Neural cell (in vitro differentiated cells): ENCODE measurements at regions not wholly inside any gene's neighbourhood (a gene's known extent, or its start where the extent isn't known, plus 50 kb on each side); places are given as distances from the start of the nearest gene placed in this dataset.

ENCODE experiments used
- H2AFZ ChIP-seq: fragments of 200-600, 300-800 bp; sonication (generic), shearing (Covaris generic); 2 replicates; pipeline ENCODE4 v1.6.0; 2014; ENCODE audit warnings: low read depth, mild to moderate bottlenecking, antibody characterized with exemption, low read length, moderate library complexity
- H3F3A ChIP-seq: fragments of 200-600 bp; shearing (Covaris generic); 2 replicates; pipeline ENCODE4 v1.6.1; 2016; ENCODE audit warnings: mild to moderate bottlenecking, moderate library complexity, mixed read lengths, antibody characterized with exemption, low read length; ENCODE audit not compliant: insufficient read depth, poor library complexity, severe bottlenecking
- H3K27ac ChIP-seq: fragments of 200-600, 300-800 bp; sonication (generic), shearing (Covaris generic); 2 replicates; pipeline ENCODE4 v1.5.1; 2014; ENCODE audit warnings: mild to moderate bottlenecking, low read length, moderate library complexity
- H3K27me3 ChIP-seq: fragments of 300-800, 200-600 bp; sonication (generic), shearing (Covaris generic); 2 replicates; pipeline ENCODE4 v1.6.0; 2014; ENCODE audit warnings: mild to moderate bottlenecking, low read depth, low read length, moderate library complexity; ENCODE audit not compliant: insufficient read depth
- H3K36me3 ChIP-seq: fragments of 300-800, 200-600 bp; sonication (generic), shearing (Covaris generic); 2 replicates; pipeline ENCODE4 v1.5.1; 2014; ENCODE audit warnings: mild to moderate bottlenecking, antibody characterized with exemption, low read length, moderate library complexity; ENCODE audit not compliant: insufficient read depth
- H3K4me2 ChIP-seq: fragments of 300-800, 200-600 bp; sonication (generic), shearing (Covaris generic); 2 replicates; pipeline ENCODE4 v1.6.0; 2014; ENCODE audit warnings: mild to moderate bottlenecking, low read length
- H3K4me3 ChIP-seq: fragments of 300-800, 200-600 bp; sonication (generic), shearing (Covaris generic); 2 replicates; pipeline ENCODE4 v1.5.1; 2014; ENCODE audit warnings: mild to moderate bottlenecking, low read length, moderate library complexity
- H3K79me2 ChIP-seq: fragments of 200-600 bp; shearing (Covaris generic); replicated peaks from 2 replicates; pipeline ENCODE4 v1.6.0; 2014; ENCODE audit warnings: mild to moderate bottlenecking, low read length, moderate library complexity; ENCODE audit not compliant: insufficient read depth
- H3K9ac ChIP-seq: fragments of 300-800, 200-600 bp; sonication (generic), shearing (Covaris generic); 2 replicates; pipeline ENCODE4 v1.6.1; 2016; ENCODE audit warnings: mild to moderate bottlenecking, low read length, mixed read lengths
- H3K9me2 ChIP-seq: fragments of 200-600 bp; shearing (Covaris generic); 2 replicates; pipeline ENCODE4 v1.6.1; 2016; ENCODE audit warnings: mild to moderate bottlenecking, low read length, mixed read lengths; ENCODE audit not compliant: insufficient read depth
- H3K9me3 ChIP-seq: fragments of 200-600, 300-800 bp; sonication (generic), shearing (Covaris generic); 2 replicates; pipeline ENCODE4 v1.6.1; 2016; ENCODE audit warnings: mild to moderate bottlenecking, mixed run types, low read length, moderate library complexity, mixed read lengths
- H4K20me1 ChIP-seq: fragments of 200-600 bp; shearing (Covaris generic); 2 replicates; pipeline ENCODE4 v1.6.1; 2016; ENCODE audit warnings: mild to moderate bottlenecking, mixed run types; ENCODE audit not compliant: insufficient read depth
- EP300 ChIP-seq: fragments of 450-650 bp; conservative IDR thresholded peaks from 2 replicates; pipeline ENCODE4 v1.6.1; 2014; ENCODE audit warnings: antibody characterized with exemption, mild to moderate bottlenecking, moderate library complexity; ENCODE audit not compliant: poor library complexity, severe bottlenecking
- EZH2 ChIP-seq: fragments of 200-600, 300-800 bp; shearing (Covaris generic), sonication (generic); IDR thresholded peaks from 2 replicates; pipeline ENCODE4 v1.6.1; 2014; ENCODE audit warnings: antibody characterized with exemption, low read length, borderline replicate concordance, mild to moderate bottlenecking; ENCODE audit not compliant: insufficient read depth, poor library complexity, severe bottlenecking
- MXI1 ChIP-seq: fragments of 450-650 bp; conservative IDR thresholded peaks from 2 replicates; pipeline ENCODE4 v1.6.1; 2014; ENCODE audit warnings: antibody characterized with exemption, mild to moderate bottlenecking; ENCODE audit not compliant: poor library complexity, severe bottlenecking
- POLR2AphosphoS5 ChIP-seq: IDR thresholded peaks from 2 replicates; pipeline ENCODE4 v1.6.1; 2012
- RAD21 ChIP-seq: fragments of 450-650 bp; conservative IDR thresholded peaks from 2 replicates; pipeline ENCODE4 v1.6.1; 2014; ENCODE audit warnings: antibody characterized with exemption, mild to moderate bottlenecking, moderate library complexity
- SMC3 ChIP-seq: fragments of 450-650 bp; conservative IDR thresholded peaks from 2 replicates; pipeline ENCODE4 v1.6.1; 2014; ENCODE audit warnings: antibody characterized with exemption, mild to moderate bottlenecking, moderate library complexity; ENCODE audit not compliant: poor library complexity
- TAF1 ChIP-seq: IDR thresholded peaks from 2 replicates; pipeline ENCODE4 v1.6.1; 2012; ENCODE audit warnings: low read depth
- TF ChIP-seq, protein P1 (sequence below): fragments of 450-650 bp; IDR thresholded peaks from 2 replicates; pipeline ENCODE4 v1.5.1; 2014; ENCODE audit warnings: antibody characterized with exemption, mild to moderate bottlenecking, moderate library complexity; ENCODE audit not compliant: poor library complexity, severe bottlenecking
- TF ChIP-seq, protein P2 (sequence below): IDR thresholded peaks from 2 replicates; pipeline ENCODE4 v1.6.1; 2012; ENCODE audit warnings: borderline replicate concordance

DNA sequence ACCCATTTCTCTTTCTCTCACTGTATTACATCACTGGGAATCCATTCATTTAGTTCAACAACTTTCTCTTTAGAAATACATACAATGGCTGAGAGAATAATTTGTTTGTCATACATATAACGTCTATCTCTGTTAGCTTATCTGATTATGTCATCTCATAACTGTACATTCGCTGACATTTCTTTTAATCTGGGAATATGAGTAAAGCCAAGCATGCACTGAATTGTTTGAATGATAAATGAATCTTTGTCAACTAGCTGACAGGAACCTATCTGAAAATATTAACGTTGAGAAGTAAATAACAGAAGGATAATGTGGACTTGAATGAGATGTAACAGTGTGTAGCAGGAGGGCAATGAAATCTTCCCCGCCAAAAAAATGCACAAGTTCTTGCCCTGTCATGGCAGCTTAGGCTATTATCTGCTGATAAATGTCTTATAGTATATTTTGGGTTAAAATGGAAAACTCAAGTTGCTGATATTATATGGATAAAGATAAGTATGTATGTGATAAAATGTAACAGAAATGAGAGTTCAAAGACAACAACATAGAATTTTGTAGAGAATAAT lies 581.2 kb upstream of the ADGRB3 start:
- no peak overlapping the region for H3K27ac ChIP-seq
- H3F3A ChIP-seq: no peaks in the 10 kb centered on the region
- no peaks in the 10 kb centered on the region for H3K27me3 ChIP-seq

DNA sequence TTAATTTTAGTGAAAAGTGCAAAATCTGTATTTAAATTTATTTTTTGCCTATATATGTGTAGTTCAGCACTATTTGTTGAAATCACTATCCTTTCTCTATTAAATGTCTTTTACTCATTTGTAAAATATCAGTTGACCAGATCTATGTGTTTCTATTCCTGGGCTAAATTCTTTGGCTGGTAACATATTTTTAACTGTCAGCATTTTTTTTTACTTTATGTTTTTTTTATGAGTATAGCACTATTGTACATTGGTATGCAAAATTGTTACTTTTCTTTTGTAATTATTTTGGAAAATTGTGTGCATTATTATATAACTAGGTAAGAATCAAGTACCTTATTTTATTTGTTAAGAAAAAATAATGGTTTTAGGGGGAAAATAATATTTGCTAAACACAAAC lies 582.8 kb upstream of the ADGRB3 start:
- no peaks in the 10 kb centered on the region for H3F3A ChIP-seq
- TF ChIP-seq POLR2AphosphoS5 (no peak), EP300 (no peak)
- TF ChIP-seq, protein P1, sequence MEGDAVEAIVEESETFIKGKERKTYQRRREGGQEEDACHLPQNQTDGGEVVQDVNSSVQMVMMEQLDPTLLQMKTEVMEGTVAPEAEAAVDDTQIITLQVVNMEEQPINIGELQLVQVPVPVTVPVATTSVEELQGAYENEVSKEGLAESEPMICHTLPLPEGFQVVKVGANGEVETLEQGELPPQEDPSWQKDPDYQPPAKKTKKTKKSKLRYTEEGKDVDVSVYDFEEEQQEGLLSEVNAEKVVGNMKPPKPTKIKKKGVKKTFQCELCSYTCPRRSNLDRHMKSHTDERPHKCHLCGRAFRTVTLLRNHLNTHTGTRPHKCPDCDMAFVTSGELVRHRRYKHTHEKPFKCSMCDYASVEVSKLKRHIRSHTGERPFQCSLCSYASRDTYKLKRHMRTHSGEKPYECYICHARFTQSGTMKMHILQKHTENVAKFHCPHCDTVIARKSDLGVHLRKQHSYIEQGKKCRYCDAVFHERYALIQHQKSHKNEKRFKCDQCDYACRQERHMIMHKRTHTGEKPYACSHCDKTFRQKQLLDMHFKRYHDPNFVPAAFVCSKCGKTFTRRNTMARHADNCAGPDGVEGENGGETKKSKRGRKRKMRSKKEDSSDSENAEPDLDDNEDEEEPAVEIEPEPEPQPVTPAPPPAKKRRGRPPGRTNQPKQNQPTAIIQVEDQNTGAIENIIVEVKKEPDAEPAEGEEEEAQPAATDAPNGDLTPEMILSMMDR: no peak
- H3K9me3 ChIP-seq: no peaks in the 10 kb centered on the region
- no peak overlapping the region for H3K4me2 ChIP-seq
- H3K36me3 ChIP-seq: no peaks in the 10 kb centered on the region
- H4K20me1 ChIP-seq: no peaks in the 10 kb centered on the region
- no peak overlapping the region for H2AFZ ChIP-seq
- H3K9me2 ChIP-seq: no peaks in the 10 kb centered on the region
- H3K79me2 ChIP-seq: no peaks in the 10 kb centered on the region
- H3K27me3 ChIP-seq: no peaks in the 10 kb centered on the region
- H3K4me3 ChIP-seq: no peak overlapping the region
- no peak overlapping the region for H3K27ac ChIP-seq
- H3K9ac ChIP-seq: no peak overlapping the region

More for the DNA sequence above, 581.2 kb upstream of the ADGRB3 start:
- TF ChIP-seq EP300: peak; percentile 92
- peak; percentile 76 for TF ChIP-seq POLR2AphosphoS5
- TF ChIP-seq SMC3: no peak
- Histone ChIP-seq H3K9me3 (no peaks in the 10 kb centered on the region), H3K9ac (no peak overlapping the region), H4K20me1 (no peaks in the 10 kb centered on the region), H3K4me2 (no peak overlapping the region), H3K79me2 (no peaks in the 10 kb centered on the region), H3K36me3 (no peaks in the 10 kb centered on the region), H2AFZ (no peak overlapping the region), H3K9me2 (no peaks in the 10 kb centered on the region), H3K4me3 (no peak overlapping the region)

DNA sequence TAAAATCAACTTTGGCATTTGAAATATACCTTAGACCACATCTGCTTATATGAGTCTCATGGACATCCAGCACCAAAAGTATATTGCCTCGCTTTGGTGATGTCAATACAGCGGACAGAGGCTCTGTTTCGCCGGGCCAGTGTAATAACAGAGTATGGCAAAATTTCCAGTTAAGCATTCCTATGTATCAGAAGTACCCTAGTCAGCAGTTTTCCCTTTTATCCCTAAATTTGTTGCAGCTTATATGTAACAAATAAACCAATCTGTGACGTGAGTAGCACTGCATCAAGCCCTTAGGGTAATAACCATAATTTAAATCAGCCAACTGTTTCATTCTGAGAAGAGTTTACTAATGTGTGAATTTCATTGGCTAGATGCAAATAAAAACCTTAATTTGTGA lies 585.5 kb upstream of the ADGRB3 start:
- Histone ChIP-seq H3K9me2 (no peaks in the 10 kb centered on the region), H3K4me3 (no peak overlapping the region), H3K4me2 (no peak overlapping the region), H3F3A (no peaks in the 10 kb centered on the region), H4K20me1 (no peaks in the 10 kb centered on the region), H3K9ac (no peak overlapping the region), H3K9me3 (no peaks in the 10 kb centered on the region), H3K27ac (no peak overlapping the region), H3K36me3 (no peaks in the 10 kb centered on the region), H2AFZ (no peak overlapping the region), H3K27me3 (no peaks in the 10 kb centered on the region), H3K79me2 (no peaks in the 10 kb centered on the region)
- TF ChIP-seq TAF1 (no peak), RAD21 (no peak), SMC3 (no peak), EP300 (no peak), POLR2AphosphoS5 (no peak), MXI1 (no peak), EZH2 (no peak)
- TF ChIP-seq, protein P1: no peak
- TF ChIP-seq, protein P2, sequence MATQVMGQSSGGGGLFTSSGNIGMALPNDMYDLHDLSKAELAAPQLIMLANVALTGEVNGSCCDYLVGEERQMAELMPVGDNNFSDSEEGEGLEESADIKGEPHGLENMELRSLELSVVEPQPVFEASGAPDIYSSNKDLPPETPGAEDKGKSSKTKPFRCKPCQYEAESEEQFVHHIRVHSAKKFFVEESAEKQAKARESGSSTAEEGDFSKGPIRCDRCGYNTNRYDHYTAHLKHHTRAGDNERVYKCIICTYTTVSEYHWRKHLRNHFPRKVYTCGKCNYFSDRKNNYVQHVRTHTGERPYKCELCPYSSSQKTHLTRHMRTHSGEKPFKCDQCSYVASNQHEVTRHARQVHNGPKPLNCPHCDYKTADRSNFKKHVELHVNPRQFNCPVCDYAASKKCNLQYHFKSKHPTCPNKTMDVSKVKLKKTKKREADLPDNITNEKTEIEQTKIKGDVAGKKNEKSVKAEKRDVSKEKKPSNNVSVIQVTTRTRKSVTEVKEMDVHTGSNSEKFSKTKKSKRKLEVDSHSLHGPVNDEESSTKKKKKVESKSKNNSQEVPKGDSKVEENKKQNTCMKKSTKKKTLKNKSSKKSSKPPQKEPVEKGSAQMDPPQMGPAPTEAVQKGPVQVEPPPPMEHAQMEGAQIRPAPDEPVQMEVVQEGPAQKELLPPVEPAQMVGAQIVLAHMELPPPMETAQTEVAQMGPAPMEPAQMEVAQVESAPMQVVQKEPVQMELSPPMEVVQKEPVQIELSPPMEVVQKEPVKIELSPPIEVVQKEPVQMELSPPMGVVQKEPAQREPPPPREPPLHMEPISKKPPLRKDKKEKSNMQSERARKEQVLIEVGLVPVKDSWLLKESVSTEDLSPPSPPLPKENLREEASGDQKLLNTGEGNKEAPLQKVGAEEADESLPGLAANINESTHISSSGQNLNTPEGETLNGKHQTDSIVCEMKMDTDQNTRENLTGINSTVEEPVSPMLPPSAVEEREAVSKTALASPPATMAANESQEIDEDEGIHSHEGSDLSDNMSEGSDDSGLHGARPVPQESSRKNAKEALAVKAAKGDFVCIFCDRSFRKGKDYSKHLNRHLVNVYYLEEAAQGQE: no peak
